ENCODE measurements at regions not wholly inside any gene's neighbourhood (a gene's known extent, or its start where the extent isn't known, plus 50 kb on each side); places are given as distances from the start of the nearest gene placed in this dataset.

DNA sequence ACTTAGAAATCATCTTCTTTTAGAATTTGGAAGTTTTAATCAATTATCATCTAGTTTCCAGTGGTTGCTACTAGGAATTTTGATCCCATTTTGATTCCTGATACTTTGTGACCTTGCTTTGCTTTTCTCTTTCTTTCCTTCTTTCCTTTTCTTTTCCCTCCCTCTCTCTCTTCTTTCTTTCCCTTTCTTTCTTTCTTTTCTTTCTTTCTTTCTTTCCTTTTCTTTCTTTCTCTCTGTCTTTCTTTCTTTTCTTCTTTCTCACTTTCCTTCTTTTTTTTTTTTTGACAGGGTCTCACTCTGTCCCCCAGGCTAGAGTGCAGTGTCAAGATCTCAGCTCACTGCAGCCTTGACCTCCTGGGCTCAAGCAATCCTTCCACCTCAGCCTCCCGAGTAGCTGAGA, 81.5 kb upstream of the OSBPL8 start:
- Mint-ChIP-seq H3K4me3 (ENCODE audit: low read depth) (no peak overlapping the region), H3K4me1 (ENCODE audit: low read depth) (no peaks in the 10 kb centered on the region), H3K36me3 (ENCODE audit: insufficient read depth) (no peaks in the 10 kb centered on the region), H3K27me3 (no peaks in the 10 kb centered on the region), H3K27ac (no peak overlapping the region), H3K9me3 (ENCODE audit: low read depth) (no peaks in the 10 kb centered on the region)
- TF ChIP-seq CTCF (IDR thresholded peaks at IDR 0.05; ENCODE audit: unreplicated experiment): no peak
- no peak for DNase-seq (ENCODE audit: low spot score, unreplicated experiment)

GRCh38 chr12:76641961-76642360, 82.4 kb upstream of the OSBPL8 start:
- no peak for DNase-seq (ENCODE audit: low spot score, unreplicated experiment)
- Mint-ChIP-seq H3K27me3 (no peaks in the 10 kb centered on the region), H3K9me3 (ENCODE audit: low read depth) (no peaks in the 10 kb centered on the region), H3K4me3 (ENCODE audit: low read depth) (no peak overlapping the region), H3K4me1 (ENCODE audit: low read depth) (no peaks in the 10 kb centered on the region), H3K36me3 (ENCODE audit: insufficient read depth) (no peaks in the 10 kb centered on the region), H3K27ac (no peak overlapping the region)
- no peak for TF ChIP-seq CTCF (IDR thresholded peaks at IDR 0.05; ENCODE audit: unreplicated experiment)

DNA sequence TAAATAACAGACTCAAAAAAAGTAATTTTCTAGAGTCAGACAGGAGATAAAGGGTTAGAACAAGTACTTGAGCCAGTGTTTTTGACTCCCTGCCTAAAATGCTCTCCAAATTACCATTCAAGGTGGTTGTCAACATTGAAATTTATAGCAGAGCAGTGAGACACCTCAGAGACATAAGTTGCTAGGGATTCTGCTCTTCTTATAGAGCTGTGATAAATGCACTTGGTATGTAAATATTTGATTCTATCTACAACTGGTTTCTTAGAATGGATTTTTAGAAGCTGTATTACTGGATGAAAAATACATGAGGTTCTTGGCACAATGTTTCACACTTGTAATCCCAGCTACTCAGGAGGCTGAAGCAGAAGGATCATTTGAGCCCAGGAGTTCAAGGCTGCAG, 83.9 kb upstream of the OSBPL8 start:
- no peak for DNase-seq (ENCODE audit: low spot score, unreplicated experiment)
- Mint-ChIP-seq H3K9me3 (ENCODE audit: low read depth) (no peaks in the 10 kb centered on the region), H3K27ac (no peak overlapping the region), H3K36me3 (ENCODE audit: insufficient read depth) (no peaks in the 10 kb centered on the region), H3K27me3 (no peaks in the 10 kb centered on the region), H3K4me1 (ENCODE audit: low read depth) (no peaks in the 10 kb centered on the region), H3K4me3 (ENCODE audit: low read depth) (no peak overlapping the region)
- TF ChIP-seq CTCF (IDR thresholded peaks at IDR 0.05; ENCODE audit: unreplicated experiment): no peak

DNA sequence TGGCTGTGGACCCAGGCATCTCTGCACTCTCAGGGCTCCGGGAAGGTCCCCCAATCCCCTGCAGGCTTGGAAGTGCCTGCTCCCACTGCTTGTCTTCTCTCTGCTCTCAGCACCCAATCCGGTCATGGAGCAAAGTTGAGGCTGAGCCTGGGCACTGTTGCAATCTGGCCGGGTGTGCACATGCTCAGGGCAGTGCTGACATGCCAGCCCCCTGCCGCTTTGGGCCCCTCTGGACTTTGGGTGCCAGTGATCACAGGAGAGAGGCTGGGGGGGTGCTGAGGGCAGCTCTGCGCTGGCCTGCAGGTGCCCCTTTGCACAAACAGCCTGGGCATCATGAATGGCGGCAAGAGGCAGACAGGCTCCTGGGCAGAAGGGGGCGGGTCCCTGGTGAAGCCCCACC, 85.4 kb upstream of the OSBPL8 start:
- H3K9me3 Mint-ChIP-seq (ENCODE audit: low read depth): no peaks in the 10 kb centered on the region
- no peaks in the 10 kb centered on the region for H3K36me3 Mint-ChIP-seq (ENCODE audit: insufficient read depth)

DNA sequence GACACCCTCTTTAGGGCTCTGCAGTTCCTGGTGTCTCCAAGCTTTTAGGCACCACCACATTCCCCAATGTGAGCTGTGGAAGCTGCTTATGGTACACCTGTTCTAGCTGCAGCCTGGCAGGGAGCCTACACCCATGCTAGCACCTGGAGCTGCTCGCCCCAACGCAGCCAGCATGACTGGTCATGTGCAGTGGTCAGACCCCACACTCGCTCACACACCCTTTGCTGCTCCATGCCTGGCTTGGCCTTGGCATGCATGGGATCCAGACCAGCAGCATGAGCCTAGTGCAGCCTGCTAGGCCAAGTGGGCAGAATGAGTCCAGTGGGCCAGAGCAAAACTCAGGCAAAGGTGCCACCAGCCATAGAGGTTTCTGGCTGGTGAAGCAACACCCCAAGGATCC, 86.4 kb upstream of the OSBPL8 start:
- no peak for DNase-seq (ENCODE audit: low spot score, unreplicated experiment)
- Mint-ChIP-seq H3K27ac (no peak overlapping the region), H3K4me3 (ENCODE audit: low read depth) (no peak overlapping the region), H3K27me3 (no peaks in the 10 kb centered on the region), H3K36me3 (ENCODE audit: insufficient read depth) (no peaks in the 10 kb centered on the region), H3K4me1 (ENCODE audit: low read depth) (no peaks in the 10 kb centered on the region), H3K9me3 (ENCODE audit: low read depth) (no peaks in the 10 kb centered on the region)
- TF ChIP-seq CTCF (IDR thresholded peaks at IDR 0.05; ENCODE audit: unreplicated experiment): no peak

More for the DNA sequence above, 85.4 kb upstream of the OSBPL8 start:
- Mint-ChIP-seq H3K27ac (no peak overlapping the region), H3K4me3 (ENCODE audit: low read depth) (no peak overlapping the region), H3K27me3 (no peaks in the 10 kb centered on the region), H3K4me1 (ENCODE audit: low read depth) (no peaks in the 10 kb centered on the region)
- DNase-seq (ENCODE audit: low spot score, unreplicated experiment): no peak
- no peak for TF ChIP-seq CTCF (IDR thresholded peaks at IDR 0.05; ENCODE audit: unreplicated experiment)
